Jurkat, Clone E6-1 (cell line): ENCODE measurements at regions not wholly inside any gene's neighbourhood (a gene's known extent, or its start where the extent isn't known, plus 50 kb on each side); places are given as distances from the start of the nearest gene placed in this dataset.
"Not testable (repeated sequence)": the region's sequence is repeated elsewhere in the genome, so short reads cannot be mapped to it uniquely, and the experiment has no call there.

Experiments used
- DNase-seq: peaks from one replicate; pipeline ENCODE4 v3.0.0-alpha.2; 2011; ENCODE audit warnings: low read depth, low spot score
- H3K4me3 ChIP-seq: 2 replicates; pipeline ENCODE4 v1.5.1; 2011; ENCODE audit warnings: mild to moderate bottlenecking, low read length, control low read depth, moderate library complexity

- DNase-seq, result no peak
- no peak overlapping the region for H3K4me3 ChIP-seq
Observed at GRCh38 chr1:219560856-219561255, 52.0 kb downstream of the ZC3H11B start.

- H3K4me3 ChIP-seq, result no peak overlapping the region
- DNase-seq, result no peak
Observed at GRCh38 chr1:219559899-219560298, 53.0 kb downstream of the ZC3H11B start.

DNA sequence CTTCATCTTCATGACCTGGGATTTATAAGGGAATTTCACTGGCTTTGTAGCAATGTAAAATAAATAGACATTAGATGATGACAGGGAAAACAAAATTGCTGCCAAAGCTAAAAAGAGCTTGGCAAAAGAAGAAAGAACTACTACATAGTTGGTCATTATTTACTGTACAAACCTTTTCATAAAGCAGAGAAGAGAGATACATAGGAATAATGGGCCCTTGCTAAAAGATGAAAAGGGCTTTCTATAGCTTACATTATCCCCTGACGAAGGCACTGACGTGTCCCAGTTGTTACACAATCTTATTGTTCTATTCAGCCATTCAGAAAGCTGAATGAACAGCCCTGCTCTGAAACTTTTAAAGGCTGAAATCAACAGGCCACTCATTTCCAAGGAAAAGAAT, 57.1 kb downstream of the ZC3H11B start:
- no peak for DNase-seq
- H3K4me3 ChIP-seq, result no peak overlapping the region

DNA sequence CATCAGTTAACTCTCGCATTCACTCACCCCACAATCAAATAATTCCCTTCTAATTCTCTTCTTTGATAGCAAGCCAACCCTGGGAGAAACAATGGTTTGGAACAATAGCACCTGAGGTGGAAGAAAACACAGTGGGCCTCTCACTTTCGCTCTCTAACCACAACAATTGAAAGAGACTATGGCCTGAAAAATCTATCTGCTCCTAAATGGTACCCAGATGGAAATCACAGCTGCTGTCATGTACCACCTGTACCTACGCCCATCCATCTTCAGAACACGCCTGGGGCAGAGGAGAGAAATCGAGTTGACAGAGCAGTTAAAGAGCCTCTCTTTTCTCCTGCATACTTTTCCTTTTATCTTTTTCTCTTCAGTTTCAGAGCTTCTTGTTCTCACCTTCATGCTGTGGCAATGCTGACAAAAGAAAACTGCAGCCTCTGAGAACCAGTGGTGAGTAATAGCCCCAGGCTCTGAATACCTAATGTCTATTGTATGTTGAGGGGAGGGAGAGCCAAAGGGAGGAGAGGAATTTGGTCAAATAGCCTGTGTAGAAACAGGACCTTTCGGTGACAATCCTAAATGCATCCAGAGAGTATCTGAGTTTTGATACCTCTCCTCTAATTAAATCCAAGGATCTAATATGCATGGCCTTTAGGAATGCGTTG, 57.7 kb downstream of the ZC3H11B start:
- no peak for DNase-seq
- no peak overlapping the region for H3K4me3 ChIP-seq

- H3K4me3 ChIP-seq, result no peak overlapping the region
- DNase-seq, result no peak
Observed at GRCh38 chr1:219553934-219554502, 58.9 kb downstream of the ZC3H11B start.

GRCh38 chr1:219550201-219550600, 62.7 kb downstream of the ZC3H11B start:
- H3K4me3 ChIP-seq, result no peak overlapping the region
- no peak for DNase-seq

DNA sequence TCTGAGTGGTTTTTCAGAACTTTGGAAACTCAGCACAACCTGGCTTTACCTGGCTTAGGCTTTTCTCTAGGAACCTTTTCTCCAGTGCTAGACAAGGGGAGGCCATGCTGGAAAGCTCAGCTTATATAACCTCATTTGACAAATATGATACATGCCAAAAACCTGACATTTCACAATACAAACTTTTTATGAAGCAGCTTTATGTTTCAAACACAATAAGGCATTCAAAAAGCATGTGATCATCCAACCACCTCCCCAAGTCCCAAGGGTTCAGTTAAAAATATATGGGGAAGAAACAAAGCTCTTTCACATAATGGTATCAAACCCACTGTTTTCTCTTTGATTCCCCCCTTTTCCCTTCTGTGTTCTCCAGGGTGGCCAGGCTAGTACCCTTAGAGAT, 63.7 kb downstream of the ZC3H11B start:
- DNase-seq, result no peak
- H3K4me3 ChIP-seq, result no peak overlapping the region

- no peak for DNase-seq
Observed at GRCh38 chr1:219548386-219548785, 64.5 kb downstream of the ZC3H11B start.

GRCh38 chr1:219545756-219546155, 67.1 kb downstream of the ZC3H11B start:
- H3K4me3 ChIP-seq, DNase-seq: not testable (repeated sequence)

More at GRCh38 chr1:219548386-219548785, 64.5 kb downstream of the ZC3H11B start:
- H3K4me3 ChIP-seq, result no peak overlapping the region

DNA sequence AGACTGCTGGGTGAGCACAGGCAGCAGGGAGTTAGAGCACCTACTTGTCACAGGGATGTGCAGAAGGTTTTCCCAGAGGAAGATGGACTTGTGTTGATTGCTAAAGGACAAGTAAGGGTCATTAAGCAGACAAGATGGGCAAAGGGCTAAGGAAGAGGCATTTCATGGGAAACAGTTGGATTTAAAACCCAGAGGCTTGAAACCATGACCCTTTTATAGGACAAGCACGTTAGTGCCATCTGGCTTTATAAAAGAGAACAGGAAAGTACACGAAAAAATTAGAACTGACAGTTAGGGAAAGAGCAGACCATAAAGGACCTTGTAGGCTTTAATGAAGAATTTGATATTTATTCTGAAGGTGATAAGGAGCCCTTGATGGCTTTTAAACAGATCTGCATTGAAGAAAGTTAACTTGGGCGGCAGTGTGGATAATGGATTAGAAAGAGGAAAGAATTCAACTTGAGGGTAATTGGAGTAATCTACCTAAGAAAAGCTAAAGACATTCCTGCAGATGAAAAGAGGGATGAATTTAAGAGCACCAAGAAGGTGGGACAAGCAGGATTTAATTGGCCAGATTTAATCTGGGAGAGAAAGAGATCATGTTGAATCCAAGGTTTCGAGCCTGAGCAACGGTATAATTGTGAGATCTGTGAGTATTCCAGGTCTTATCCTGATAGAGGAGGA, 68.6 kb downstream of the ZC3H11B start:
- H3K4me3 ChIP-seq, result no peak overlapping the region
- DNase-seq, result no peak

GRCh38 chr1:219542828-219543518, 69.9 kb downstream of the ZC3H11B start:
- H3K4me3 ChIP-seq, result no peak overlapping the region
- DNase-seq, result no peak

- no peak for DNase-seq
- H3K4me3 ChIP-seq, result no peak overlapping the region
Observed at GRCh38 chr1:219541946-219542345, 71.0 kb downstream of the ZC3H11B start.

GRCh38 chr1:219539645-219540254, 73.2 kb downstream of the ZC3H11B start:
- DNase-seq, result no peak
- no peak overlapping the region for H3K4me3 ChIP-seq

- no peak overlapping the region for H3K4me3 ChIP-seq
- DNase-seq, result no peak
Observed at GRCh38 chr1:219538886-219539285, 74.0 kb downstream of the ZC3H11B start.

DNA sequence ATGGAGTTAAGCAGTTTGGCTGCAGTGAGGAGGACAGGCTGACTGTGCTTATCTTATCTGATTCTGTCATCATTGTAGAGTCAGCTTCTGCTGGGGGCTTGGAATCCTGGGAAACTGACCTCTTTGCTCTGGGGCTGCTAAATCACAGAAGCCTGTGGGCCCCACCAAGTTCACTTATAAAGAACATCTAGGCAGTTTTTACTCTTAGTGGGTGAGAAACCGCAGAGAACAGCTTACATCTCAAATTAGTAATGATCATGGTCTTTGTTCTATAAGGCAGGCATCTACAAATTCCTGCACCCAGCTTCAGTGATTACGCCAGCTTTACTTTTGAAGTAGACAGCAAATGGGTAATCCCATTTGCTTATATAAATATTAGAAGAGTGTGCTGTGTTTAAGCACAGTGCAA, 75.7 kb downstream of the ZC3H11B start:
- DNase-seq, result no peak
- no peak overlapping the region for H3K4me3 ChIP-seq

GRCh38 chr1:219536038-219536437, 76.9 kb downstream of the ZC3H11B start:
- DNase-seq, result no peak
- H3K4me3 ChIP-seq, result no peak overlapping the region

- H3K4me3 ChIP-seq, result no peak overlapping the region
- DNase-seq, result no peak
Observed at GRCh38 chr1:219534991-219535390, 77.9 kb downstream of the ZC3H11B start.

DNA sequence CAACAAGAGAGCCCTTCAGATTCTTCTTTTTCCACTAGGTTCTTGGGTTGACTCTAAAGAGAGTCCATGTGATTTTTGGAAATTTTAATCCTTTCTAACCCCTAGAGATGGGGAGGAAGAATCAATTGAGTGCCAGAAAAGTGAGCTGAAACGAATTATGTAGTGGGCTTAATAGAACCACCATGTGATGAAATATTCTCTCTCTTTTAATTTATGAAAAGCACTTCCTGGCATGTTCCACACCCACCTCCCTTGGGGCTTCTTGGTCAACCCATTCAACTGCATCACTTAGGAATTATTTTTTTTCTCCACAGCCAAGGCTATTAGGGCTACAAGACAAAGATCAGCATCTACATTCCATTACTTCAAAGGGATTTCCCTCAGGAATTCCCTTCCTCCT, 79.6 kb downstream of the ZC3H11B start:
- no peak for DNase-seq
- no peak overlapping the region for H3K4me3 ChIP-seq

DNA sequence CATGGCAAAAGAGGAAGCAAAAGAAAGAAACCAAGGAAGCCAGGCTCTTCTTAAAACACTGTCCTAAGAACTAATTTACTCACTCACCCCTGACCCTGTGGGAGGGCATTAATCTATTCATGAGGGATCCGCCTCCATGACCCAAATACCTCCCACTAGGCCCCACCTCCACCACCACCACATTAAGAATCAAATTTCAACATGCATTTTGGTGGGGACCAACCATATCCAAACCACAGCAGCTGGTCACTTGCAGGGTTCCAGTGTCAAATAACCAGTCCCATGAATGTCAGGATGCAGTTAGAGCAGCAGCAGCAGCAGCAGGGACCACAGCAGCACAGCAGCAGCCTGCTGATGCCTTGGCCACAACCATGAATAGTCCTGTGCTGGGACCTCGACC, 83.8 kb downstream of the ZC3H11B start:
- DNase-seq, result no peak
- H3K4me3 ChIP-seq, result no peak overlapping the region

DNA sequence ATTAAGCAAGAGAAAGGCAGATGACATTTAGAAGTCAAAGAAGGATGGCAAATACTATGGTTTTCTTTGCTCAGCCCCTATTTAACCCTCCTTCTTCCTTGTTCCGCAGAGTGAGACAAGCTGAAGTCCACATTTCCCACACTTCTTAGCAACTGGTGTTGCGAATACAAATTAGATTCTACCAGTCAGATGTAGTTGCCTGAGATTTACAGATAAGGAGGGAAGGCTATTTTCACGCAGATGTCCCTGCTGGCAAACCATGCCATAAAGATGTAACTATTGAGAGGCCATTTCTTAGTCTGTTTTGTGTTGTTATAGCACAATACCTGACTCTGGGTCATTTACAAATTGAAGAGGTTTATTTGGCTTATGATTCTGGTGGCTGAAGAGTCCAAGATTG, 84.3 kb downstream of the ZC3H11B start:
- DNase-seq, result no peak

More for the DNA sequence above, 84.3 kb downstream of the ZC3H11B start:
- H3K4me3 ChIP-seq, result no peak overlapping the region
